Keratinocyte (primary cell): ENCODE measurements at regions not wholly inside any gene's neighbourhood (a gene's known extent, or its start where the extent isn't known, plus 50 kb on each side); places are given as distances from the start of the nearest gene placed in this dataset.

Experiments used
- DNase-seq: peaks from one replicate; pipeline ENCODE4 v3.0.0-alpha.2; 2011; ENCODE audit warnings: low read depth, missing footprints, low spot score
- FAIRE-seq: peaks from 2 replicates; lab custom pipeline; 2011; peaks lifted over from hg19 to GRCh38; lab: Jason Lieb, UNC
- H2AFZ ChIP-seq: 2 replicates; pipeline ENCODE4 v1.6.0; 2012; ENCODE audit warnings: low read length, control low read depth, inconsistent platforms; ENCODE audit not compliant: control insufficient read depth
- H3K27ac ChIP-seq: 2 replicates; pipeline ENCODE4 v1.5.1; 2011; ENCODE audit warnings: low read length; ENCODE audit not compliant: control insufficient read depth, insufficient read depth
- H3K27me3 ChIP-seq: 3 replicates; pipeline ENCODE4 v1.6.0; 2011; ENCODE audit warnings: low read length; ENCODE audit not compliant: control insufficient read depth, insufficient read depth; ENCODE audit errors: extremely low read depth
- H3K36me3 ChIP-seq, 2 experiments: 2 replicates in 1 of 2; 3 replicates in 1 of 2; pipeline ENCODE4 v1.5.1; 2011; ENCODE audit warnings: low read length in 2 of 2, mild to moderate bottlenecking in 1 of 2; ENCODE audit not compliant: control insufficient read depth in 2 of 2, insufficient read depth in 2 of 2; ENCODE audit errors: extremely low read depth in 1 of 2
- H3K4me1 ChIP-seq: 3 replicates; pipeline ENCODE4 v1.5.1; 2011; ENCODE audit warnings: low read length; ENCODE audit not compliant: control insufficient read depth, insufficient read depth; ENCODE audit errors: extremely low read depth
- H3K4me2 ChIP-seq: 3 replicates; pipeline ENCODE4 v1.6.0; 2011; ENCODE audit warnings: low read depth, low read length; ENCODE audit not compliant: control insufficient read depth, insufficient read depth; ENCODE audit errors: extremely low read depth
- H3K4me3 ChIP-seq, 3 experiments: fragments of 200-600 bp in 1 of 3; sonication (generic) in 1 of 3; 2 replicates in 2 of 3; 3 replicates in 1 of 3; pipeline ENCODE4 v1.5.1; 2011 to 2016; ENCODE audit warnings: low read length in 3 of 3, mild to moderate bottlenecking in 3 of 3, control low read depth in 2 of 3, inconsistent platforms in 1 of 3, low read depth in 1 of 3, mixed read lengths in 1 of 3, mixed run types in 1 of 3, moderate library complexity in 1 of 3; ENCODE audit not compliant: control insufficient read depth in 2 of 3, insufficient read depth in 2 of 3; ENCODE audit errors: extremely low read depth in 1 of 3
- H3K79me2 ChIP-seq: 2 replicates; pipeline ENCODE4 v1.6.0; 2012; ENCODE audit warnings: low read length; ENCODE audit not compliant: control insufficient read depth, insufficient read depth
- H3K9ac ChIP-seq: 3 replicates; pipeline ENCODE4 v1.6.0; 2011; ENCODE audit warnings: low read length; ENCODE audit not compliant: control insufficient read depth, insufficient read depth; ENCODE audit errors: extremely low read depth
- H3K9me1 ChIP-seq: 3 replicates; pipeline ENCODE4 v1.6.0; 2011; ENCODE audit warnings: low read length; ENCODE audit not compliant: control insufficient read depth, insufficient read depth; ENCODE audit errors: extremely low read depth
- H3K9me3 ChIP-seq: 2 replicates; pipeline ENCODE4 v1.5.1; 2012; ENCODE audit warnings: low read depth, low read length; ENCODE audit not compliant: control insufficient read depth
- H4K20me1 ChIP-seq: 3 replicates; pipeline ENCODE4 v1.6.0; 2011; ENCODE audit warnings: low read length; ENCODE audit not compliant: control insufficient read depth, insufficient read depth; ENCODE audit errors: extremely low read depth
- CTCF ChIP-seq, 3 experiments: IDR thresholded peaks in 1 of 3; conservative IDR thresholded peaks in 1 of 3; optimal IDR thresholded peaks in 1 of 3; 2 replicates in 2 of 3; 3 replicates in 1 of 3; pipeline versions ENCODE3 to v1.5.1; 2011; ENCODE audit warnings: low read length in 3 of 3, mild to moderate bottlenecking in 3 of 3, moderate library complexity in 2 of 3, control low read depth in 1 of 3, inconsistent platforms in 1 of 3; ENCODE audit not compliant: insufficient read depth in 2 of 3; ENCODE audit errors: extremely low read depth in 1 of 3
- EZH2 ChIP-seq: IDR thresholded peaks from one replicate; pipeline ENCODE4 v1.6.1; 2012; ENCODE audit warnings: inconsistent platforms, mild to moderate bottlenecking, low read length, moderate library complexity
- dilution Hi-C: fragments of 300-500 bp; cut with MboI; formaldehyde crosslinking; loops from one replicate; pipeline ENCODE4 v1.7.0; 2020; ENCODE audit warnings: low sequenced_read_pairs; ENCODE audit not compliant: extremely low pct_ligation_motif_present

- Histone ChIP-seq H3K4me1 (no peaks in the 10 kb centered on the region), H3K36me3 (no peaks in the 10 kb centered on the region), H4K20me1 (no peaks in the 10 kb centered on the region), H3K9ac (no peak overlapping the region), H2AFZ (no peak overlapping the region), H3K4me2 (no peak overlapping the region), H3K9me1 (no peaks in the 10 kb centered on the region), H3K9me3 (no peaks in the 10 kb centered on the region), H3K79me2 (no peaks in the 10 kb centered on the region), H3K27ac (no peak overlapping the region), H3K4me3 (no peak overlapping the region), H3K27me3 (no peaks in the 10 kb centered on the region)
- TF ChIP-seq CTCF (optimal IDR thresholded peaks at IDR 0.05 in 1 of 3, IDR thresholded peaks at IDR 0.05 in 1 of 3, conservative IDR thresholded peaks at IDR 0.05 in 1 of 3; ENCODE audit: extremely low read depth in 1 of 3, insufficient read depth in 2 of 3, low read length in 3 of 3), result no peak
- no peak for TF ChIP-seq EZH2
- dilution Hi-C loops, result no loop called here
- DNase-seq (no peak), FAIRE-seq (no peak)
Observed at GRCh38 chr6:104014163-104014959, 845.4 kb downstream of the HACE1 start.

GRCh38 chr6:104013312-104013971 is 846.3 kb downstream of the HACE1 start:
- no peak for DNase-seq
- Histone ChIP-seq H4K20me1 (no peaks in the 10 kb centered on the region), H3K4me1 (no peaks in the 10 kb centered on the region), H3K9ac (no peak overlapping the region), H3K9me3 (no peaks in the 10 kb centered on the region), H3K27me3 (no peaks in the 10 kb centered on the region), H3K4me2 (no peak overlapping the region), H3K36me3 (no peaks in the 10 kb centered on the region), H3K79me2 (no peaks in the 10 kb centered on the region), H3K27ac (no peak overlapping the region), H2AFZ (no peak overlapping the region), H3K9me1 (no peaks in the 10 kb centered on the region), H3K4me3 (no peak overlapping the region)
- no peak for TF ChIP-seq EZH2
- no peak for FAIRE-seq
- dilution Hi-C loops, result no loop called here
